HPDE6-E6E7 (cell line): ENCODE measurements at regions not wholly inside any gene's neighbourhood (a gene's known extent, or its start where the extent isn't known, plus 50 kb on each side); places are given as distances from the start of the nearest gene placed in this dataset.
"Not testable (repeated sequence)": the region's sequence is repeated elsewhere in the genome, so short reads cannot be mapped to it uniquely, and the experiment has no call there.

Experiments used
- DNase-seq: peaks from one replicate; pipeline ENCODE4 v3.0.0; 2011; ENCODE audit warnings: missing footprints; ENCODE audit errors: extremely low spot score

DNA sequence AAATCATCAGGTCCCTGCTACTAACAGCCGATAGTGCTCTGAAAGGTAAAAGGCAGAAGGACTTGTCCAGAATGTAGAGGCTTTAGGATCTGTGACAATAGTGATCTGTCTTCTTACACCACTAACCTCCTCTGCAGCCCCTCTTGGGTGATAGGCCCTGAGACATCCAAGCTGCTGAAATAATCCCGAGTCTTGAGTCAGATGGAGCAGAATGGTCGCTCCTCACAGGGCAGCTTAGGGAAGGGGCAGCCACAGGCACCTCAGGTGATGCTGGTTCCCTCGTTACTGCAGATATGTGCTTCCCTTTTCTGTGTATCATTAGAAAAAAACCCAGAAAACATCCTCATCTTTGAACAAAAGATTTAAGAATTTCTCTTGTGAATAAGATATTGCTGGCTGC, 157.1 kb upstream of the DLX2 start:
- DNase-seq = no peak

DNA sequence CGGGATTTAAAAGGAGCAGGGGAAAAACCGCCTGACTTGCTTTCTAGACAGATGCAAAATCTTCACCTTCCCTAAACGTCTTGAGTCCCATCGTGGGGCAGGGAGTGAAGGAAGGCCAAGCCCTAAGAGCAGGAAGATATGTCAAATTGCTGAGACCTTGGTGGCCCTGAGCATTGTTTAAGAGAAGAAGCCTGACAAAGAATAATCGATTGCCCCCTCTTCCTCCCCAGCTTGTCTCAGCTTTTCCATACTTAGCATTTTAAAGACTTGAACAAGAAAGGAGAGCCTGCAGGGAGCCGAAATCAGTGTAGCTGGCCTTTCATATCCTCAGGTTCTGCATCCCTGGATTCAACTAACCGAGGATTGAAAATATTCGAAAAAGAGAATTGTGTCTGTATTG, 157.6 kb upstream of the DLX2 start:
- no peak for DNase-seq

DNA sequence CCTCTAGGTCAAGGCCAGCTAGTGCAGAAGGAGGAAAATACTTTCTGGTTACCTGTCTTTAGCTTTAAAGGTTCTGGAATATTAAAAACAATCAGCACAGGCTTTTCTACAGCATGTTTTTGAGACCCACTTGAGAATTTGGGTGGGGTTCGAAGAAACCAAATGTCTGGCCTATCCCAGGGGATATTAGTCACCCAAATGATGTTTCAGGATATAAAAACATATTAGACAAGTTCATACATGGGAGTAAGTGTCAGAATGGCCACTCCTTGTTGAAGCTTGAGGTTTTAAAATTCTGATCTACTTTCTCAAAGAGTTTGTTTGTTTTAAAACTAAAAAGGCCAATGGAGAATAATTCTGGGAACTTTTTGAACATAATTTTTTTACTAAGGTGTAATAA, 158.6 kb upstream of the DLX2 start:
- DNase-seq = peak; percentile 75

GRCh38 chr2:172262486-172262885, 159.8 kb upstream of the DLX2 start:
- DNase-seq = no peak

DNA sequence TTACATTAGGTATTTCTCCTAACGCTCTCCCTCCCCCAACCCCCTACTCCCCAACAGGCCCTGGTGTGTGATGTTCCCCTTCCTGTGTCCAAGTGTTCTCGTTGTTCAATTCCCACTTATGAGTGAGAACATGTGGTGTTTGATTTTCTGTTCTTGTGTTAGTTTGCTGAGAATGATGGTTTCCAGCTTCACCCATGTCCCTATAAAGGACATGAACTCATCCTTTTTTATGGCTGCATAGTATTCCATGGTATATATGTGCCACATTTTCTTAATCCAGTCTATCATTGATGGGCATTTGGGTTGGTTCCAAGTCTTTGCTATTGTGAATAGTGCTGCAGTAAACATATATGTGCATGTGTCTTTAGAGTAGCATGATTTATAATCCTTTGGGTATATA, 162.1 kb upstream of the DLX2 start:
- not testable (repeated sequence) for DNase-seq

DNA sequence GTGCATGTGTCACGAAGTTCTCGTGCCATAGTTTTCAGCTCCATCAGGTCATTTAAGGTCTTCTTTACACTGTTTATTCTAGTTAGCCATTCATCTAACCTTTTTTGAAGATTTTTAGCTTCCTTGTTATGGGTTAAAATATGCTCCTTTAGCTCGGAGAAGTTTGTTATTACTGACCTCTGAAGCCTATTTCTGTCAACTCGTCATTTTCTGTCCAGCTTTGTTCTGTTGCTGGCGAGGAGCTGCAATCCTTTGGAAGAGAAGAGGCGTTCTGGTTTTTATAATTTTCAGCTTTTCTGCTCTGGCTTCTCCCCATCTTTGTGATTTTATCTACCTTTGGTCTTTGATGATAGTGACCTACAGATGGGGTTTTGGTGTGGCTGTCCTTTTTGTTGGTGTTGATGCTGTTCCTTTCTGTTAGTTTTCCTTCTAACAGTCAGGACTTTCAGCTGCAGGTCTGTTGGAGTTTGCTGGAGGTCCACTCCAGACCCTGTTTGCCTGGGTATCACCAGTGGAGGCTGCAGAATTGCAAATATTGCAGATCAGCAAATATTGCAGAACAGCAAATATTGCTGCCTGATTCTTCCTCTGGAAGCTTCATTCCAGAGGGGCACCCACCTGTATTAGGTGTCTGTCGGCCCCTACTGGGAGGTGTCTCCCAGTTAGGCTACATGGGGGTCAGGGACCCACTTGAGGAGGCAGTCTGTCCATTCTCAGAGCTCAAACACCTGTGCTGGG, 157.7 kb upstream of the ITGA6 start:
- not testable (repeated sequence) for DNase-seq

DNA sequence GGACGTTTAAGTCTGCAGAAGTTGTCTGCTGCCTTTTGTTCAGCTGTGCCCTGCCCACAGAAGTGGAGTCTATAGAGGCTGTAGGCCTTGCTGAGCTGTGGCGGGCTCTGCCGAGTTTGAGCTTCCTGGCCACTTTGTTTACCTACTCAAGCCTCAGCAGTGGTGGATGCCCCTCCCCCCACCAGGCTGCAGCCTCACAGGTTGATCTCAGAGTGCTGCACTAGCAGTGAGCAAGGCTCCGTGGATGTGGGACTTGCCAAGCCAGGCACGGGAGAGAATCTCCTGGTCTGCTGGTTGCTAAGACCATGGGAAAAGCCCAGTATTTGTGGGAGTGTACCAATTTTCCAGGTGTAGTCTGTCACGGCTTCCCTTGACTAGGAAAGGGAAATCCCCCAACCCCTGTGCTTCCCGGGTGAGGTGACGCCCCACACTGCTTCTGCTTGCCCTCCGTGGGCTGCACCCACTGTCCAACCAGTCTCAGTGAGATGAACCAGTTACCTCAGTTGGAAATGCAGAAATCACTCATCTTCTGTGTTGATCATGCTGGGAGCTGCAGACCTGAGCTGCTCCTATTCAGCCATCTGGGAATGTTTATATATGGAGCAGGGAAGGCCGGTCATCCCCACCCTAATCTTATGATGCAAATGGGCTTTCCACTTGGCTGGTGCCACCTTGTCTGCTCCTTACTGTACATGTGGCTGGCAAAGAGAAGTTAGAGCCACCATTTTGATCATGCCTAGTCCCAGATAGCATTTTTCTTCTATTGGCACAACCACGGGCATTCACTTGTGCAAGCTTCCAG, 156.9 kb upstream of the ITGA6 start:
- DNase-seq = no peak

DNA sequence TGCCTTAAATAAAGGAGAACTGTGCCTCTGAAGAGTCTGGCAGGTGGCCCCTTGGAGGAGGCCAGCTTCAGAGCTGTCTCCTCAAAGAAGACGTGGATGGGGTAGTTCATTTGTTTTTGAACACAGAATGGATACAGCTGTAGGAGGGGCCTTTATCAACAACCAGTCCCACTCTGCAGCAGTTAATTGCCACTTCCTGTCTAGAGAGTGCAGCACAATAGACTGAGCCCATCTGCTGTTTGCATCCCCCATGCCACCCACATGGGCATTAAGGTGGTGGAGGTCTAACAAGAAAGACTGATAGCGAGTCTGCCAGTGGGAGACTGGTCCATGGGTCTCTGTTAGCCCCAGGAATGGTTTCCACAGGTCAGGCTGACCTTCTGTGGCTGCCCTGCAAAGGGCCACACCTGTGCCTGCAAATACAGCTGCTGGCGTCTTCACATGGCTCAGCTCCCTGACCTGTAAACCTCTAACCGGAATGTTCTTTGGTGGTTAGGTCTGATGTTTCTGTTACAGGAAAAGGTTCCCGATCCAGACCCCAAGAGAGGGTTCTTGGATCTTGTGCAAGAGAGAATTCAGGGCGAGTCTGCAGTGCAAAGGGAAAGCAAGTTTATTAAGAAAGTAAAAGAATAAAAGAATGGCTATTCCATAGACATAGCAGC, 153.3 kb upstream of the ITGA6 start:
- no peak for DNase-seq

DNA sequence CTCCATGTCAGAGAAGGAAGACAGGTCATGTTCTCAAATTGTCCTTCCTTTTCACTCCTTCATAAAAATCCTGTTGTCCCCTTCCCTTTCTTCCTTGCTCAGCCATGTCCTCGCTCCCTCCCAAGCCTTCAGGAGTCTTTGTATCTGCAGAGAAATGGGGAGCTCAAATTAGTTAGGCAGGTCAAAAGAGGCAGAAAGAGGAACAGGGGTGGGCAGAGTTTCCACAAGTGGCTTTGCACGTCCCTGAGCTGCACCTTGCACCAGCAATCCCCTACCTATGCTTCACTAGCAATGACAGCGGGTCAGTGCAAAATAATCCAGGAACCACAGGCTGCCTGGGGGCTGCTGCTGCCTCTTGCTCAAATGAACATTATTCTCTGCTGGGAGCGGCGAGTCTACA, 152.1 kb upstream of the ITGA6 start:
- DNase-seq = no peak

GRCh38 chr2:172276961-172277360, 150.4 kb upstream of the ITGA6 start:
- DNase-seq = no peak

DNA sequence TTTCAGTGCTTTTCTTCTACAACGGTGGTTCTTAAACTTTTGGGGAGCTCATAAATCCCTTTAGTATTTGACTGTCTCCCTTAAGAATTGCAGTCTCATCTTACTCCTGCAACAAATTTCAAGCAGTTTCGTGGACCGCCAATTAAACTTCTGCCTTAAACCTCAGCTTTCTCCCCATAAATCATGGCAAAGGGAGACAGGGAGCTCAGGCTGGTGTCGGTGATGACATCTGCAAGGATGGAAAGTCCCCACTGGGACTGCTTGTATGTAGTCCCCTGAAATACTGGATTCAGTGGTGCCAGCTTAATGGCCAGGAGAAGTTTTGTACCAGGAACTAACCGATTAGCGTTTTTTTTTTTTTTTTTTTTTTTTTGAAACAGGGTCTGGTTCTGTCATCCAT, 148.7 kb upstream of the ITGA6 start:
- DNase-seq = no peak

- no peak for DNase-seq
These were observed 148.2 kb upstream of the ITGA6 start for GRCh38 chr2:172279214-172279613.

GRCh38 chr2:172279813-172280212, 147.6 kb upstream of the ITGA6 start:
- DNase-seq = no peak

DNA sequence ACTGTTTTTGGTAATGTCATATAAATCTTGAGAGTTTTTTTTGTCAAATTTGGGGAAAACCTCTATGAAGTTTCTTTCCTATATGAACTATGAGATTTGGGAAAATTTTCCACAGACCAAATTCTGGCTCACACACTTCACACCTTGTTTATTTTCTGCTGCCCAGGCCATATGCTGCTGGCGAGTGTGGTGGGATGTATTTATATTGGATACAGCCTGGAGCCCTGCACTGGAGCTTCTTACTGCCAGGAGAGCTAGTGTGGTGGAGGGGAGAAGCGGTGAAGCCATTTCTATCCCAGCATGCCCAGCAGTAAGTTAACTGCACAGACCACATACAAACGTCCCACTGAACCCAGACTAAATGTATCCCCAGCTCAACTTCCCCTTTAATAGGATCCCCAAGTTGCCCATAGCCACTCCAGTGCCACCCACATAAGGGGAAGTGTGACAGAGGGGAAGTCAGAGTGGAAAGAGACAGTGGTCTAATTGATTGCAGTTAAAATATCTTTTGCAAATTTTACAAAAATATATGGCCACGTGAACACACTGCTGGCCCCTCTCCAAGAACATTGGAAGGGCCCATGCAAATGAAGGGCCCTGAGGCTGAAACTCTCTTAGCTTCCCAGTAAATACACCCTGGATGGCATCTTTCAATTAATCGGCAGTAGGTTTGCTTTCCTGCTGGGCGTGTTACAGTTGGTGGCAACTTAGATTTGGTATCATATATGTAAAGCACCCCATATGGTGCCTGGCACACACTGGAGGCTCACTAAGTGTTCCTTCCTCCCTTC, 146.6 kb upstream of the ITGA6 start:
- no peak for DNase-seq

DNA sequence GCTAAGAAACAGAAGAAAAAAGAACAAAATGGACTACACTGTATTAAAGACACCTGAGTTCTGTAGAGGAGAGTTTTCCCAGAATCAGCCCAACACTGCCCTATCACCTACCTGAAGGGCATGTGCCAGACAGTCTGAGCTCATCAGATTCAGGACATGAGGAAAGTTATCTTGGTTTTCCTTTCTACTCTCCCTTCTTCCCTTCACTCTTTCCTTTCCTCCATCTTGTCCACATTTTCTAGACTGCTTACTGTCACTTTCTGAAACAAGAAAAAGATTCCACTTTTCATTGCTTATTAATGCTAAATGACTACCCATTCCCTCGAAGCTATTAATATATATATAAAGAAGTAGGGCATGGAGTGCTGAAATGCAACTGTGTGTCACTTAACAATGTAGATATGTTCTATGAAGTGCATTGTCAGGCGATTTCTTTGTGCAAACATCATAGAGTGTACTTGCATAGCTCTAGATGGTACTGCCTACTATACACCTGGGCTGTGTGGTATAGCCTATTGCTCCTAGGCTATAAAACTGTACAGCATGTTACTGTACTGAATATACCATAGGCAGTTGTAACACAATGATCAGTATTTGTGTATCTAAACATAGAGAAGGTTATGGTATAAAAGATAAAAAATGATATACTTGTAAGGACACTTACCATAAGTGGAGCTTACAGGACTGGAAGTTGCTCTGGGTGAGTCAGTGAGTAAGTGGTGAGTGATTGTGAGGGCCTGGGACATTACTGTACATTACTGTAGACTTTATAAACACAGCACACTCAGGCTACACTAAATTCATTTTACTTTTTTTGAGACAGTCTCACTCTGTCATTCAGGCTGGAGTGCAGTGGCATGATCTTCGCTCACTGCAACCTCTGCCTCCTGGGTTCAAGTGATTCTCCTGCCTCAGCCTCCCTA, 145.5 kb upstream of the ITGA6 start:
- DNase-seq = no peak

- peak; percentile 77 for DNase-seq
These were observed 144.4 kb upstream of the ITGA6 start for GRCh38 chr2:172282944-172283343.

DNA sequence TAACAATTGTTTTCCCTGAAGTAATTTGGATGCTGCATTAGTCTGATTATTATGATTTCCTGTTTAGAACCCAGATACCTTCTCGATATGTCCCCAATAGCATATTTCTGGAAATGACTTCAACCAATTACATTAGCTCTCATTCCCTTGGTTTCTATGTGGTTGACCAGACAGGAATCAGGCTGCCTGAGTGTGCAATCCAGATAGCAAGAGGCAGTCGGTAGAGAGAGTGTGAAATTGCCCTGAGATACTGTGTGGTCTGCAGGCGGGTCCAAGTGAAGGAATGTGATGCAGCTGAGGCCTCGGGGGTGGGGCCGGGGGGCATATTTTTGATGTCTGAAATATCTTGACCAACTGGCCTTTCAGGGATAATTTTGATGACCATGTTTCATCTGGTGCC, 143.9 kb upstream of the ITGA6 start:
- no peak for DNase-seq

- DNase-seq = no peak
These were observed 143.2 kb upstream of the ITGA6 start for GRCh38 chr2:172284209-172284608.

DNA sequence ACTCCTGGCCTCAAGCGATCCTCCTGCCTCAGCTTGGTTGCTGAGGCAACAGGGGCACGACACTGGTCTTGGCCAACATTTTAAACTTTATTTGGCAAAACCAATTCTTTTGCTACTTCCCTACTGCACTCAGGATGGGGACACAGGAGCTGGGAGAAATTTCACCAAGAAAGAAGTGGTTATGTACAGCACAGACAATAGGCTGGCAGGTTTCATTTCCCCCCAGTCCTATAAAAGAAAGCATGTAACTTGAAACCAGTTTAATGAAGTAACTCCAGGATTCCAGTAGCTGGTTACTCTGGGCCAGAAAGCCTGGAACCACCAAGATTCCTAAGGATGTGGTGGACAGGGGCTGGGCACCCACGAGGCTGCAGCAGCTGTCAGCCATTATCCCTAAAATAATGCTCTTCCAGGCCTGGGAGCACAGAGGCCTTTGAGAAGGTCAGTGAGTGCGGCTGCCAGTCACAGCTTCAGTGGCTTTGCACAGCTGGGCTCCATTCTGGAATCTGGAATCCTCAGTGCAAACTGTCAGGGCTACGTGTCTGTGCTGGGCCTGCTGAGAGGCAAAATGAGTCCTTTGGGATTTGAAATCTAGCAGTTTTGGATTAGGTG, 142.3 kb upstream of the ITGA6 start:
- no peak for DNase-seq

- no peak for DNase-seq
These were observed 141.6 kb upstream of the ITGA6 start for GRCh38 chr2:172285760-172286159.
